GM19328 (cell line): ENCODE measurements at regions not wholly inside any gene's neighbourhood (a gene's known extent, or its start where the extent isn't known, plus 50 kb on each side); places are given as distances from the start of the nearest gene placed in this dataset.
"Not testable (repeated sequence)": the region's sequence is repeated elsewhere in the genome, so short reads cannot be mapped to it uniquely, and the experiment has no call there.

Experiments used
- ATAC-seq: cut with Tn5 transposase; IDR thresholded peaks from one replicate; pipeline ENCODE4 v1.9.1; 2021; ENCODE audit warnings: mild to moderate bottlenecking, moderate library complexity; ENCODE audit not compliant: unreplicated experiment

DNA sequence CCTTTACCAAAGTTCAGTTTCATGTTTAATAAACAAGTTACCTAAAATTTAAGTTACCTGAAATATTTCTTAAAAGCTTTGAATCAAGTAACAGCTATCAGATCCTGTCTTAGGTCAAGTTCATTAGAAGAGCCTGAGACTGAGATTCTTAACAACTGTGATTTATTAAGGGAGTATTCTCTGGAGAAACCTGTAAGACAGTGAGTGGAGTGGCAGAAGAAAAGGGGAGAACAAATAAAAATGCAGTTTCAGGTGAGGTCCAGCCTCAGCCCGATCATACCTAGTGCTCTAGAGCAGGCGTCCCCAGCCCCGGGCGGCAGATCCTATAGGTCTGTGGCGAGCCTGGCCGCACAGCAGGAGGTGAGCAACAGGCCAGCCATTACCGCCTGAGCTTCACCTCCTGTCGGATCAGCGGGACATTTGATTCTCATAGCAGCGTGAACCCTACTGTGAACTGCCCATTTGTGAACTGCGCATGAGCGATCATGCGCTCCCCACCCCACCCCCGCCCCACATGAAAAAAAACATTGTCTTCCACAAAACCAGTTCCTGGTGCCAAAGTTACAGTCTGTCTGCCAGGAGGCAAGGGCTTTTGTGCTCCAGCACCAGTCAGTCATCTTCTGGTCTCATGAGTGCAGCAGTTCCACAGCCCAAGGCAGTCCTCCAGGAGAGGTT lies 59.2 kb upstream of the ADGRB3 start:
- no peak for ATAC-seq

DNA sequence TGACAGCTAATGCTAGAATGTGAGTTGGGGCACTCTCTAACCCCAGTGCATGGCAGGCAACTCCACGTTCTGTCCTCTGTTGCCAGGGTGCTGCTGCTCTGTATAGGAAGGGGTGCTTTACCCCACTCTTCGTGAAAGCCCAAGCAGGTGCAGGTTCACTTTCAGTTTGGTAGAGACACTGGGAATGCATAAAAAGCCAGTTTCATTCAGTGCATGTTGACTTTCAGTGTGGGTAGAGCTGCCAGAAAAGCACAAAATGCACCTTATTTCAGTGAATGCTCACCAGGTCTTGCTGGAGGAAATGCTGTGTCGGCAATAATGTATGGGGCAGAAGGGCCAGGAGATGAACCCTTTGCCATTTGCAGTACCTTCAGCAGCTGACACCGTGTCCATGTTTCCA lies 62.1 kb upstream of the ADGRB3 start:
- peak; percentile 23 for ATAC-seq

DNA sequence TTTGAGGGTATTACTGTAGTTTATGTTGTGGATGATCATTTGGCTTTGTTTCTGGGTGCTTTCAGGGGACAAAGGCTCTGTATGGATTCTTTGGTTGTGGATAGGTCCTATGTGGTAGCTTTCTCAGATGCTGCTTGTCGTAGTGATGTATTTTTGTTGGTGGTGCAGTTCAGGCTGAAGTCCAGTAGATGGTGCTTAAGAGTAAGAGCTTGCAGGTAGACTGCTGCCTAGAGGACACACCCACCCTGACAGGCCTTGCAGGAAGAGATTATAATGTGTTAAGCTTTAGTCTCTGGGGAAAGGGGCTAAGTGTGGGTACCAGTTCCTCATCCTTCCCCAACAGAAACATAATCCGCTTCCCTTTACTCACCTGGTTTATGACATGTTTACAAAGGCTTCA lies 62.6 kb upstream of the ADGRB3 start:
- ATAC-seq: peak; percentile 71

DNA sequence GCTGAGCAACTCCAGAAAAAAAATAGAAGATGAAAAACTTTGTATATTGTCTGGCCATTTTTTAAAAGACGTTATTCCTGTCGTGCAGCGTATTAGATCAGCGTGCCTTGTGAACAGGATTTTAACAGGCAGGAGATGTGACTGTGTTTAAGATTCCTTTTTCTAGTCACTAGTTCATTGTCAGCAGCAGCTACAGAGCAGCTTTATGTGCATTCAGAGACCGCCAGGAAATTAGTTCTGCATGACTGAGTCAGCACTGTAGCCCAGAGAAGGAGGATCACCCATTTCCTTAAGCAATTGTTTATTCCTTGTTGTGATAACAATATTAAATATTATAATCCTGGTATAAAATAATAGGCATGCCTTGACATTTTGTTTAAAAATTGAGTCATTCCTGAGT lies 75.4 kb upstream of the ADGRB3 start:
- no peak for ATAC-seq

DNA sequence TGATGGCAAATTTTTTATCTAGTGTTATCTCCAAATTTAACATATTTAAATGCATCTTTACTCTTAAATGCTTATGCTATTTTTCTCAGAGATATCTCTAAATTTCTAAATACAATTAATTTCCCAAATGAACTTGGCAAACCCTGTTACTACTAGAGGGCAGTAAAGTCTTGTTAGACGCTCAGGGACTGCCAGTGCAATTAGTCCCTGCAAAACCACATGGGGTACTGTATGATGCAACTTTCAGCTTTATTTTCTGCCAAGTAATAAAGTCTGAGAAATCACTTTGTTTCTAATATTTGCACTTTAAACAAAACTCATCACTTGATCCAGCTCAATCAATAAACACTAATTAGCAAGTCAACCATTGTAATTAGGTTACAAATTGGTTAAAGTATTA lies 76.0 kb upstream of the ADGRB3 start:
- no peak for ATAC-seq

DNA sequence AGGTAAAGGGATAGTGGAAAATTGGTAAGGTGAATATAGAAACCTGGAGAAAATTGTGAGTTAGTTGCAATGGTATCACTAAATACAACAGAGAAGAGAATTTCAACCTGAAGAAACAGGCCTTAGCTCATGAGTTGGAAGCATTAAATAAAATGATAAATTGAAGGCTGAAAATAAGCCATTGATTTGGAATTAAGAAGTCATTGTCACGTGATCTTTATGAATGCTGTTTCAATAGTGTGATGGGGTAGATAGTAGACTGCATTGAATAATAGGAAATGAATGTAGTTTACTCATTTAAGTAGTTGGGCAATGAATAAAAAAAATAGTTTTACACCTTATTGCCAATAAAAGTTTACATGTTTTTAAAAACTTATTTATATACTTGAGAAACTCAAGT lies 88.5 kb upstream of the ADGRB3 start:
- no peak for ATAC-seq

DNA sequence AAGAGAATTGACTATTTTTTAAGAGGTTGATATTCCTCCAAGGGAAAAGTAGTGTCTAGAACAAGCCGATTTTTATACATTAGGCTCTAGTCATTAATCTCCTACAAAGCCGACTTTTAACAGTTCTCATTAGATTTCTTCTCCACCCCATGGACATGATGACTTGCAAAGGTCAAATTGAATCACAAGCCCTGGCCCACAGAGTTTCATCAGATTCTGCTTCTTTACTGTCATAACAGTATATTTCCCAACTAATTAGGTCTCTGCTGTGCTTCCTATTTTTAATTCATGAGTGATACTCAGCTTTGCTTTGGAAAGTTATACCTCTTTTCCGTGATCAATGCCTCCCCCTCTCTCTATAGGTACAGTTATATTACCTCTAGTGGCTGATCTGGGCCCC lies 90.6 kb upstream of the ADGRB3 start:
- no peak for ATAC-seq

DNA sequence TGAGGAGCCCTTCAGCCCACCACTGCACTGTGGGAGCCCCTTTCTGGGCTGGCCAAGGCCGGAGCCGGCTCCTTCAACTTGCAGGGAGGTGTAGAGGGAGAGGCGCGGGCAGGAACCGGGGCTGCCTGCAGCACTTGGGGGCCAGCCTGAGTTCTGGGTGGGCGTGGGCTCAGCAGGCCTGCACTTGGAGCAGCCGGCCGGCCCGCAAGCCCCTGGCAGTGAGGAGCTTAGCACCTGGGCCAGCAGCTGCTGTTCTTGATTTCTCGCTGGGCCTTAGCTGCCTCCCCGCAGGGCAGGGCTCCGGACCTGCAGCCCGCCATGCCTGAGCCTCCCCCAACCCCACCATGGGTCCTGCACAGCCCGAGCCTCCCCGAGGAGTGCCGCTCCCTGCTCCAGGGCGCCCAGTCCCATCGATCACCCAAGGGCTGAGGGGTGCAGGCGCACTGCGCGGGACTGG lies 101.7 kb upstream of the ADGRB3 start:
- no peak for ATAC-seq

DNA sequence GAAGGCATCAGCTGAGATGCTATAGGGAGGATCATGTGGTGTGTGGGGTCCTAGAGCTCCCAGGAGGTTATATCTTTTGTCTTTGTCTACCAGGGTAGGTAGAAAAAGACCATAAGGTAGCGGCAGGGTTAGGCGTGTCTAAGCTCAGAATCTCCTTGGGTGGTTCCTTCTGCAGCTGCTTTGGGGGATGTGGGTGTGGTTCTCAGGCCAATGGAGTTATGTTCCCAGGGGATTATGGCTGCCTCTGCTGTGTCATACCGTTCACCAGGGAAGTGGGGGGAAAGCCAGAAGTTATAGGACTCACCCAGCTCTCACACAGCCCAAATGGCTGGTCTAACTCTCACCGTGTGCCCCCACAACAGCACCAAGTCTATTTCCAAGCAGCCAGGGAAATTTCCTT lies 107.4 kb upstream of the ADGRB3 start:
- ATAC-seq: no peak

DNA sequence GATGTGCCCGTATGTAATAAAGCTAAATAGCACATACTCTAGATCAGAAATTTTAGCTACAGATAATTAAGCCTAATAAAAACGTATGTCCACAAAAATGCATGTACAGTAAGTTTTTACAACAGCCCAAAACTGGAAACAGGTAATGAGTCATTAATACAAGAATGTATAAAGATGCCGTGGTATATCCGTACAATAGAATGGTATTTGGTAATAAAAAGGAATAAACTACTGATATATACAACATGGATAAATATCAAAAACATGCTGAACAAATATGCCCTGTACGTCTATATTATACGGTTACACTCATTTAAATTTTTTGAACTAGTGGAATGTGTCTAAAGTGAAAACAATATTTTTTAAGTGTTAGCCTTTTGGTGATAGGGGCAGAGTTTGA lies 128.2 kb upstream of the ADGRB3 start:
- ATAC-seq: no peak

DNA sequence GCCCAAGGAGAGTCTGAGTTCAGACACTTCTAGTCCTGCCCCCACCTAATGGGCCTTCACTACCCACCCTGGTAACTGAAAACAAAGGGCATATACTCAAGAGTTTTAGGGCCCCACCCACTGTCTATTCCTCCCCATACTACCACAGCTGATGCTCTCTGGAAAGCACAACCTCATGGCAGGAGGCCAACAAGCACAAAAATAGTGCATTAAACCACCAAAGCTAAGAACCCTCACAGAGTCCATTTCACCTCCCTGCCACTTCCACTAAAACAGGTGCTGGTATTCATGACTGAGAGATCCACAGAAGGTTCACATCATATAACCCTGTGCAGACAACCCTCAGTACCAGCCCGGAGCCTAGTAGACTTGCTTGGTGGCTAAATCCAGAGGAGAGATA lies 132.1 kb upstream of the ADGRB3 start:
- ATAC-seq: no peak

DNA sequence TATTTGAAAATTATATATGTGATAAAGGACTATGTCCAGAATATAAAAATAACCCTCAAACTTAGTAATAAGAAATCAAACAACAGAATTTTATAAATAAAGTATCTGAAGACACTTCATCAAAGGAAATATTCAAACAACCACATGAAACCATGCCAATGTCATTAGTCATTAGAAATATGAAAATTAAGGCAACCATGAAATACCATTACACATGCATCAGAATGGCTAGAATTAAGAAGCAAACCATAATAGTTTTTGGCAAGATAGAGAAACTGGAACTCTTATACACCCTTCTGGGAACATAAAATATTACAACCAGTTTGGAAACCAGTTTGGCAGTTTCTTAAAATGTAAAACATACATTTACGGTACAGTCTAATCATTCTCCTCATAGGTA lies 137.2 kb upstream of the ADGRB3 start:
- ATAC-seq: no peak

DNA sequence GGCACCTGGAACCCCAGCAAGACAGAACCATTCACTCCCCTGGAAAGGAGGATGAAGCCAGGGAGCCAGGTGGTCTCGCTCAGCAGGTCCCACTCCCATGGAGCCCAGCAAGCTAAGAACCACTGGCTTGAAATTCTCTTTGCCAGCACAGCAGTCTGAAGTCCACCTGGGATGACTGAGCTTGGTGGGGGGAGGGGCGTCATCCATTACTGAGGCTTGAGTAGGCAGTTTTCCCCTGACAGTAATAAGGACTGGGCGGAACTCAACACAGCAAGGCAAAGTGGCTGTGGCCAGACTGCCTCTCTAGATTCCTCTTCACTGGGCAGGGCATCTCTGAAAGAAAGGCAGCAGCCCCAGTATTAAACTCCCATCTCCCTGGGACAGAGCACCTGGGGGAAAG lies 140.2 kb upstream of the ADGRB3 start:
- ATAC-seq: not testable (repeated sequence)

DNA sequence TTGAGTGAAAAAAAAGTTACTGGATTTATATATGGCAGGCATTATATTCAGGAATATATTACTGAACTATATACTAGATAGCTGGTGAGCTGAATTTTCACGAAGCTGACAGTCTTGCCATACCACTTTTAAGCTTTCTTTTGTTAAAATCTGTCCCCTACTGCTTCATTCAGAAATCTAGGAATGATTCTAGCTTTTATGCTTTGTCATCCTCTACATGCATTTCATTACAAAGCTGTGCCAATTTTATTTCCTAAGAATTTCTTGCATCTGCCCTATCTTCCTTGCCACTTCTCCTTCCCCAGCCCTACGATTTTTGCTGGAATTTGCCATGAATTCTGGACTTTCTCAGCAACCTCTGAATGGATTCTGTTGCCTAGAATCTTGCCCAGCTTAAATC lies 158.5 kb upstream of the ADGRB3 start:
- ATAC-seq: no peak

DNA sequence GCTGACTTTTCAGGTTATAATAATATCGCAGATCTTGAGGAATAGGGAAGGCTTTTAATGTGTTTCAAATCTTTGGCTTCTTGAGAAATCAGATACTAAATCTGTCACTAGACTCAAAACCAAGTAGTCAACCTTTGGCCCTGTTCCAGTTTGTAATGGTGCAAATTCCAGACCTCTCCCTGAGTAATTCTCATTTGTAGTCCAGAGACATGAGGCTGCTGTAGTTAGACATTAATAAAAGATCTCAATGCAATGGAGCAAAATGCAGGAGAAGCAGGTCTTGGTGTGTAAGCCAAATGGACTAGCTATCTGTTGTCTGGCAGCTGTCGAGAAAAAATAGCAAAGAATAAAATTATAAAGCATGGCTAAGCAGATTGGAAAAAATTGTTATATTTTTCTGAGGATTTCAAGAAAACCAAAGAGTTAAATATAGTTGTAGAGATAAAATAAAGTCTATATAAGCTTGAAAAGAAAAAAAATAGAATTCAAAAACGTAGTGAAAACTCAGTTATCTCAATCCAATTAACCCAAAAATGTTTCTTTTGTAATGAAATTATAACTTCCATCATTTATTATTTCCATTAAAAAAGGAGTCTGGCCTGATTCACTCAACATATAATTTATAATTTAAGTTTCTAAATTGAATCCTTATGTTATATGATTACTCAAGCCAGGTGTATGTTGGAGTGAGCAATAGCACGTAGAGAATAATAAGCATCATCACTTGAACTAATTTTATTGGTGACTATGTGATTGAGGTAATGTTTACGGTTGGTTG lies 161.5 kb upstream of the ADGRB3 start:
- no peak for ATAC-seq

DNA sequence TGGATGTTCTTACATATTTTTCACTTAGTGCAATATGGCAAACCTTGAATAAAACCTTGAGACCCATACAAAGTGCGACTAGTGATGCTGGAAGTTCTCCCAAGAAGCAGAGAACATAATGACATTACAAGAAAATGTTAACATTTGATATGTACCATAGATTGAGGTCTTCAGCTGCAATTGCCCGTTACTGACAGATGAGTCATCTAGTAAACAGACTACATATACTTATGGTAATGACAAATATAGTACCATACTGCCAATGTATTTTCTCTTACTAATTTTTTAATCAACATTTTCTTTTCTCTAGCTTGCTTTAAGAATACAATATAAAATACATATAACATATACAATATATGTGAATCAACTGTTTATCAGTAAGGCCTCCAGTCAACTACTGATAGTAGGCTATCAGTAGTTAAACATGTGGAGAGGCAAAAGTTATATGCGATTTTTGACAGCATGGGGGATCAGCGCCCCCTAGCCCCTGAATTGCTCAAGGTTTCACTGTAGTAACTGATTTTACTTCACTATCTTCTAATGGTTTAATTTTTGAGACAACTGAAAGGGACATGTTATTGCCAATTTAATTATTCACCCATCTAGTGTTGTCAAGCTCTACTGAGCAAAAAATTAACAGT lies 166.7 kb upstream of the ADGRB3 start:
- no peak for ATAC-seq

DNA sequence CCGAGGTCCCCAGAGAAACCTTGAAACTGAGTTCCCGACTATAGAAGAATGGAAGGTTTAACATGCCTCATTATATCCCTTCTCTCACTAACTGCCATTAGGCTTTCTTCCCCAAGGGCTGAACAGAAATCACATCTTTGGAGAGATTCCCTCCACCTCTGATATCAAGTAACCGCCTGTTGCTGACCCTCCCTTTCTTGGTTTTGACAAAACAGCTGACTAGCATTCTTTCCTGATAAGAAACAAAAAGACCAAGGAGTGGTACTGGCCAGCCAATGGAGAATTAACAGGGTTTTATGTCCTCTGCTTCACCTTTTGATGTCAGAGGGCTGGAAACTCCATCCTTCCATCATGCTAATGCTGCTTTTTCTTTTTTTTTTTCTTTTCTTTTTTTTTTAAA lies 176.6 kb upstream of the ADGRB3 start:
- ATAC-seq: no peak

DNA sequence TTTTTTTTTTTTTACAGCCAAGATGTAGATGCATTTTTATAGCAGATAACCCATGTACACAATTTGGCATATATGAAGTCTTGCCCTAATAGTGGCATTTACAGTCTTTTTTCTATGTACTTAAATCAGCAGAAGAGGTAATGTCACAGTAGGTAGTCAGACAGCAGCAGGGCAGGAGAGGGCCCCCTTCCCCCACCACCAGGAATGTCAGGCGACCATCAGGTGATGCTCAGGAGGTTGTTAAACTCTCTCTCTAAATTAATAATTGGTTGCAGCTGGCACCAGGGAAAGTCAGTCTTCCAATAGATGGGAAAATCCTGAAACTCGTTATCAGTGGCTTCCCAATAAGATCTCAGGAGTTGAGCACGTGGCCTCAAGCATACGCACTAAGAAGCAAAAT lies 188.0 kb upstream of the ADGRB3 start:
- ATAC-seq: no peak

DNA sequence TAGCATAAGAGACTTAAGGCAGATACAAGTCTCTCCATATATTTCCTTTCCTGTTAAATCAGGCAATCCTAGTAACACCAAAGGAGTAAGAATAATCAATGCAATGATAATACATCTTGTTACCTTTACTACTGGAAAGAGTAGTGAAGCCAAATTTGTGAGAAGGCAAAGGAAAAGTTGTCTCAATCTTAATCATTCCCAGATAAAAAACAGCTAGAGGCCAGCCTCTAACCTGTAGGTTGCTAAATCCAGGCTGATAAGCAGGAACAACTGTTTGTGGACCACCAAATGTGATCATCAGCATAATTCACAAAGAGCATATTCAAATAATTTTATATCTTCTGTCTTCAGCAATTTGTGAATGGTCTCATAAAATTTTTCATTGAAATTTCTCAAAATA lies 189.2 kb upstream of the ADGRB3 start:
- ATAC-seq: no peak

DNA sequence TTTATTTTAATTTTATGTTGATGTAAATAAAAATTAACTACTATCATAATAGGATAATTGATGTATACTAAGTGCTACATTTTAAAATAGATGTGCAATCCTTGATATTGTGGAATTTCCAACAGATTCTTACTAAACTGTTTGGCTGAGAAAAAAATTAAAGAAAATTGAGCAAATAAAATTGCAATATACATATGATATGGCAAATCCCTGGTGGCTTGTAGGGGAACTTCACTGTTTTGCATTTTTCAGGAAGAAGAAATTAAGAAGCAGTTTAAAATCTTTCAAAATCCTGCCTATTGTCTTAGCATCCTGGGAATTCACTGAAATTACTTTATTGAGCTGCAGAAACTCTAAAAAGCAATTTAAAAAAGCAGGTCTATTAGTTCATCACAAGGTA lies 191.4 kb upstream of the ADGRB3 start:
- ATAC-seq: no peak

DNA sequence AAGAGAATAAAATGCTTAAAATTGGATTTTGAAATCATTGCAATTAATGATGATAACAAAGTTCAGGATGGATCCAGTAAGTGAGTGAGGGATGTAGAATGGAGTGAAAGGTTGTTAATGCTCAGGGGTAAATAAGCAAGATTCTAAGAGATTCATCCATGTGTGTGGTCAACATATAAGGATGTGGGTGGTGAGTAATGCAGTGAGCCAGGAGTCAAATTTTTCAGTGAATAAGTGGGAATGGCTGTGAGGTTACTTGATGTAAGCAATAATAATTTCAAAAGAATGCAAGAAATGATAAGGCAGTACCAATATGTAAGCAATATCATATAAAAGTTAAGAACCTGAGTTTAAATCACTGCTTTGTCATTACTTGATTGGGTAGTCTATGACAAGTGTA lies 207.5 kb upstream of the ADGRB3 start:
- ATAC-seq: no peak

DNA sequence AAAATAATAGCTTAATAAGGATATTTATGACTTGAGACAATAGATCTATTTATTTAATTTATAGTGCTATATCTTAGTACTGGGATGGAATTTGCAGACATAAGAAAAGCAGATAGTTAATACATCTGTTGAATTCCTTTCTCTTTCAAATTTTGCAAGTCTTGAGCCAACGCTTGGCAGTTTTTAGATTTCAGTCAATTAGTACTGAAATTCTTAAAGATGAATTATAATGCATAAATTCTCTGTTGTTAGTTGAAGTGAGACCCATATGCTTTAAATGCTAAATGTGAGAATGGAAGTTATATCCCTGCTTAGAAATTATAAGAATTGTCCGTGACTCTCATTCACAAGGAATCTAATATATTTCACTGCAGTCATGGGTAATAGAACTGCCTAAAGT lies 225.1 kb upstream of the ADGRB3 start:
- no peak for ATAC-seq
